Heart right ventricle (tissue), 16 donors: ENCODE measurements at regions not wholly inside any gene's neighbourhood (a gene's known extent, or its start where the extent isn't known, plus 50 kb on each side); places are given as distances from the start of the nearest gene placed in this dataset.

Experiments
- ATAC-seq, 8 donors: fragments of 200-7000 bp; cut with Tn5 transposase; one replicate each; pipeline ENCODE4 v1.9.1; 2020; ENCODE audit warnings: mild to moderate bottlenecking in 8 of 8, moderate library complexity in 8 of 8, moderate number of reproducible peaks in 1 of 8
- DNase-seq, 2 donors: peaks; one replicate each; pipeline ENCODE4 v3.0.0-alpha.2; 2020
- H3K27ac ChIP-seq, 10 donors: fragments of 200-600 bp; sonication (generic) in 2 of 10; one replicate each; pipeline versions ENCODE4 v1.5.0 to v1.8.0; 2020 to 2022; ENCODE audit warnings: mild to moderate bottlenecking in 3 of 10
- H3K27me3 ChIP-seq, 7 donors: fragments of 200-600 bp; one replicate each; pipeline ENCODE4 v1.8.0; 2021 to 2022; ENCODE audit warnings: mild to moderate bottlenecking in 2 of 7
- H3K36me3 ChIP-seq, 9 donors: fragments of 200-600 bp; sonication (generic) in 1 of 9; one replicate each; pipeline versions ENCODE4 v1.5.0 to v1.8.0; 2020 to 2022; ENCODE audit warnings: mild to moderate bottlenecking in 2 of 9
- H3K4me1 ChIP-seq, 9 donors: fragments of 200-600 bp; sonication (generic) in 1 of 9; one replicate each; pipeline versions ENCODE4 v1.5.0 to v1.8.0; 2020 to 2022; ENCODE audit warnings: mild to moderate bottlenecking in 4 of 9
- H3K4me3 ChIP-seq, 10 donors: fragments of 200-600 bp; sonication (generic) in 2 of 10; one replicate each; pipeline versions ENCODE4 v1.5.0 to v1.8.0; 2020 to 2022; ENCODE audit warnings: mild to moderate bottlenecking in 7 of 10, moderate library complexity in 2 of 10
- H3K9me3 ChIP-seq, 11 donors: fragments of 200-600 bp in 10 of 11; sonication (generic) in 2 of 11; one replicate each; pipeline versions ENCODE4 v1.5.0 to v1.8.0; 2013 to 2022; ENCODE audit warnings: mild to moderate bottlenecking in 2 of 11, control low read depth in 1 of 11, moderate library complexity in 1 of 11
- CTCF ChIP-seq, 9 donors: fragments of 200-600 bp; sonication (generic) in 2 of 9; IDR thresholded peaks; one replicate each; pipeline versions ENCODE4 v1.5.0 to v1.8.0; 2021 to 2022; ENCODE audit warnings: antibody characterized with exemption in 9 of 9, mild to moderate bottlenecking in 5 of 9, moderate library complexity in 1 of 9
- WGBS, 2 donors: extraction: QIAGEN DNeasy Blood & Tissue Kit; methylation state at CpG; one replicate each; pipeline ENCODE4 v1.1.7; 2013; ENCODE audit warnings: inconsistent platforms in 1 of 2; 5-methylcytosine and 5-hydroxymethylcytosine counted together
- intact Hi-C, 10 donors: fragments of 100-400 bp; cut with DNase I; formaldehyde crosslinking; loops; one replicate each; pipeline versions ENCODE4 v1.11.1 to v1.14.2; 2022
- donor health status: Arrhythmogenic right ventricular cardiomyopathy.
- donor health status: ischemic (EF 13 %, LVEDD 7.1; RV severe dilation, severe dysfunction).
- donor health status: healthy with polysubstance abuse.
- donor health status: DM: no; HTN: yes; CAD: no.
- donor health status: DM: no; HTN: no; CAD: no.
- donor health status: ischemic (EF 25% LVEDD 6.9; RV normal size, moderate dysfunction).
- donor health status: ischemic (EF 25% LVEDD 5.7; RV mildly dilated, moderate dysfunction).
- donor health status: healthy.
- donor health status: DM: yes; HTN: yes; CAD: no.
- donor health status: Ischemic cardiomyopathy.
- donor health status: ischemic (EF 35%, LVEDD 5.7; RV mildly dilated, moderate dysfunction).
- donor health status: nonischemic (EF 11% LVEDD 7.7; RV severe dilation, severe dysfunction).
- donor health status: DM: yes; HTN: yes; CAD: no.
- donor health status: PGD.
- donor health status: ischemic (EF 29% LVEDD 5.4; RV normal size, mild dysfunction).
- donor health status: nonischemic (EF 23%, LVEDD 6.1; RV moderate dilation, normal function).

GRCh38 chr2:166653185-166653813, 159.2 kb upstream of the SCN7A start:
- Histone ChIP-seq H3K36me3 (no peaks in the 10 kb centered on the region), H3K4me1 (peaks cover 0 to 13% (median 0%) of the 10 kb centered on the region in 9 donors), H3K4me3 (no peak overlapping the region), H3K9me3 (no peaks in the 10 kb centered on the region), H3K27me3 (no peaks in the 10 kb centered on the region), H3K27ac (no peak overlapping the region)
- 56 to 66% methylated on average over 4 of the region's 4 CpGs for WGBS, 2 donors
- no peak for ATAC-seq
- DNase-seq: no peak
- intact Hi-C loops: no loop called here
- no peak for TF ChIP-seq CTCF (IDR thresholded peaks at IDR 0.05)

- Histone ChIP-seq H3K4me3 (no peak overlapping the region), H3K27ac (no peak overlapping the region), H3K4me1 (peaks cover 0 to 13% (median 0%) of the 10 kb centered on the region in 9 donors), H3K27me3 (no peaks in the 10 kb centered on the region), H3K9me3 (no peaks in the 10 kb centered on the region), H3K36me3 (no peaks in the 10 kb centered on the region)
- ATAC-seq (no peak), DNase-seq (no peak)
- TF ChIP-seq CTCF (IDR thresholded peaks at IDR 0.05): no peak
- intact Hi-C loops: no loop called here
These were observed 157.9 kb upstream of the SCN7A start for GRCh38 chr2:166651991-166652390.

GRCh38 chr2:166651080-166651675, 157.1 kb upstream of the SCN7A start:
- H3K27ac ChIP-seq: no peak overlapping the region
- no peak for TF ChIP-seq CTCF (IDR thresholded peaks at IDR 0.05)
- peaks cover 0 to 4% (median 0%) of the 10 kb centered on the region in 11 donors for H3K9me3 ChIP-seq
- no peaks in the 10 kb centered on the region for H3K27me3 ChIP-seq
- peaks cover 0 to 13% (median 0%) of the 10 kb centered on the region in 9 donors for H3K4me1 ChIP-seq
- DNase-seq: no peak
- 11 to 18% methylated on average over 4 of the region's 4 CpGs for WGBS, 2 donors
- no peak for ATAC-seq
- intact Hi-C loops: no loop called here
- no peak overlapping the region for H3K4me3 ChIP-seq
- no peaks in the 10 kb centered on the region for H3K36me3 ChIP-seq

GRCh38 chr2:166647935-166648334, 153.9 kb upstream of the SCN7A start:
- Histone ChIP-seq H3K27me3 (no peaks in the 10 kb centered on the region), H3K36me3 (no peaks in the 10 kb centered on the region), H3K27ac (no peak overlapping the region), H3K4me3 (no peak overlapping the region), H3K4me1 (peaks cover 0 to 16% (median 0%) of the 10 kb centered on the region in 9 donors), H3K9me3 (peaks cover 0 to 11% (median 0%) of the 10 kb centered on the region in 11 donors)
- WGBS, 2 donors: 69 to 72% methylated on average over 2 of the region's 2 CpGs
- ATAC-seq: no peak
- no peak for DNase-seq
- TF ChIP-seq CTCF (IDR thresholded peaks at IDR 0.05): no peak
- intact Hi-C loops: no loop called here
